CD8-positive, alpha-beta memory T cell (primary cell): ENCODE measurements at regions not wholly inside any gene's neighbourhood (a gene's known extent, or its start where the extent isn't known, plus 50 kb on each side); places are given as distances from the start of the nearest gene placed in this dataset.

Experiments used
- CTCF ChIA-PET: fragments of 350-600 bp; sonication (Branson Sonifier 250); formaldehyde crosslinking; loops from one replicate; lab custom pipeline; 2021; ENCODE audit warnings: antibody characterized with exemption; lab: Charles Lee
- POLR2A ChIA-PET: fragments of 350-600 bp; sonication (Branson Sonifier 250); formaldehyde crosslinking; loops from one replicate; lab custom pipeline; 2021; ENCODE audit warnings: antibody characterized with exemption; lab: Charles Lee
- DNase-seq, 5 donors: peaks; one replicate each; pipeline versions ENCODE4 v3.0.0 to v3.0.0-alpha.2; 2020 to 2022; ENCODE audit warnings: mixed read lengths in 1 of 5
- H3K27ac ChIP-seq: one replicate; pipeline ENCODE4 v1.7.0; 2013; ENCODE audit warnings: low read depth, mild to moderate bottlenecking, low read length, moderate library complexity
- H3K27me3 ChIP-seq: 2 replicates; pipeline ENCODE4 v1.7.0; 2013; ENCODE audit warnings: low read length, mild to moderate bottlenecking; ENCODE audit not compliant: insufficient read depth, poor library complexity, severe bottlenecking
- H3K36me3 ChIP-seq: 2 replicates; pipeline ENCODE4 v1.7.0; 2013; ENCODE audit warnings: mild to moderate bottlenecking, low read length, moderate library complexity; ENCODE audit not compliant: insufficient read depth
- H3K4me1 ChIP-seq: 2 replicates; pipeline ENCODE4 v1.7.0; 2013; ENCODE audit warnings: mild to moderate bottlenecking, low read length, moderate library complexity; ENCODE audit not compliant: insufficient read depth
- H3K4me3 ChIP-seq: 2 replicates; pipeline ENCODE4 v1.7.0; 2013; ENCODE audit warnings: mild to moderate bottlenecking, low read length
- H3K9me3 ChIP-seq: 2 replicates; pipeline ENCODE4 v1.7.0; 2013; ENCODE audit warnings: mild to moderate bottlenecking, low read length
- H3K27ac Mint-ChIP-seq, 8 donors: one replicate each; pipeline ENCODE4 v1.8.0; 2020 to 2021; ENCODE audit warnings: mixed read lengths in 8 of 8, mild to moderate bottlenecking in 6 of 8, inconsistent platforms in 3 of 8, moderate library complexity in 3 of 8
- H3K27me3 Mint-ChIP-seq, 2 donors: one replicate each; pipeline ENCODE4 v1.8.0; 2020 to 2021; ENCODE audit warnings: mixed read lengths in 2 of 2, mild to moderate bottlenecking in 1 of 2, moderate library complexity in 1 of 2
- H3K36me3 Mint-ChIP-seq, 3 donors: one replicate each; pipeline ENCODE4 v1.8.0; 2020 to 2021; ENCODE audit warnings: mixed read lengths in 3 of 3, inconsistent platforms in 1 of 3, mild to moderate bottlenecking in 1 of 3
- H3K4me1 Mint-ChIP-seq, 3 donors: one replicate each; pipeline ENCODE4 v1.8.0; 2020 to 2021; ENCODE audit warnings: mixed read lengths in 3 of 3, inconsistent platforms in 1 of 3, mild to moderate bottlenecking in 1 of 3
- H3K4me3 Mint-ChIP-seq, 7 donors: one replicate each; pipeline ENCODE4 v1.8.0; 2020 to 2021; ENCODE audit warnings: mixed read lengths in 7 of 7, mild to moderate bottlenecking in 6 of 7, moderate library complexity in 4 of 7, inconsistent platforms in 2 of 7
- H3K9me3 Mint-ChIP-seq, 5 donors: one replicate each; pipeline ENCODE4 v1.8.0; 2020 to 2022; ENCODE audit warnings: mixed read lengths in 5 of 5, mild to moderate bottlenecking in 3 of 5, moderate library complexity in 2 of 5, inconsistent platforms in 1 of 5

DNA sequence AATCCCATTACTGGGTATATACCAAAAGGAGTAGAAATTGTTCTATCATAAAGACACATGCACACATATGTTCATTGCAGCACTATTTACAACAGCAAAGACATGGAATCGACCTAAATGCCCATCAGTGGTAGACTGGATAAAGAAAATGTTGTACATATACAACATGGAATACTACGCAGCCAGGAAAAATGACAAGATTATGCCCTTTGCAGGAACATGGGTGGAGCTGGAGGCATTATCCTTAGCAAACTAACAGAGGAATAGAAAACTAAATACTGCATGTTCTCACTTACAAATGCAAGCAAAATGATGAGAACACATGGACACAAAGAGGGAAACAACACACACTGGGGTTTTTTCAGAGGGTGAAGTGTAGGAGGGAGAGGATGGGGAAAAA lies 300.2 kb downstream of the BAMBI start:
- Mint-ChIP-seq H3K4me1 (no peaks in the 10 kb centered on the region), H3K4me3 (no peak overlapping the region), H3K9me3 (peaks cover 0 to 5% (median 2%) of the 10 kb centered on the region in 5 donors), H3K36me3 (no peaks in the 10 kb centered on the region), H3K27ac (no peak overlapping the region), H3K27me3 (no peaks in the 10 kb centered on the region)
- no peak overlapping the region for H3K27ac ChIP-seq
- CTCF ChIA-PET, result no interaction called here
- no peaks in the 10 kb centered on the region for H3K4me1 ChIP-seq
- no peaks in the 10 kb centered on the region for H3K9me3 ChIP-seq
- H3K27me3 ChIP-seq, result no peaks in the 10 kb centered on the region
- DNase-seq, result no peak
- no peak overlapping the region for H3K4me3 ChIP-seq
- no peaks in the 10 kb centered on the region for H3K36me3 ChIP-seq
- POLR2A ChIA-PET, result no interaction called here

DNA sequence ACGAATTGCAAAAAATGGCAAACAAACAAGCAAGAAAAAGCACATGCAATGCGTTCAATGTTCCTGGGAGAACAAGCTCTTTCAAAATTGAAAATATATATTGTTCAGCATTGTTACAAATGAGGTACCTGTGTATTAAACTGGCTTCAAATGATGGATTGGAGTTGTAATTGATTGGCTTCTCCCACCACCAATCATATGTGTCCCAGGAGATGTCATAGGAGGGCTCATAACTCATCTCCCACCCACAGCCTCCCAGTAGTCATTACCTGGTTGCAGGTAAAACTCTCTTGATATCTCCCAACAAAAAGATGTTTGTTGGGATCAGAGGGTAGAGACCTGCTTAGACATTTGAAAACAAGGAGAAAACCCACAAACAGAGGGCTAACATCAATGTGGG lies 302.9 kb downstream of the BAMBI start:
- peaks cover 0 to 4% (median 0%) of the 10 kb centered on the region in 3 donors for H3K4me1 Mint-ChIP-seq
- H3K36me3 Mint-ChIP-seq, result no peaks in the 10 kb centered on the region

DNA sequence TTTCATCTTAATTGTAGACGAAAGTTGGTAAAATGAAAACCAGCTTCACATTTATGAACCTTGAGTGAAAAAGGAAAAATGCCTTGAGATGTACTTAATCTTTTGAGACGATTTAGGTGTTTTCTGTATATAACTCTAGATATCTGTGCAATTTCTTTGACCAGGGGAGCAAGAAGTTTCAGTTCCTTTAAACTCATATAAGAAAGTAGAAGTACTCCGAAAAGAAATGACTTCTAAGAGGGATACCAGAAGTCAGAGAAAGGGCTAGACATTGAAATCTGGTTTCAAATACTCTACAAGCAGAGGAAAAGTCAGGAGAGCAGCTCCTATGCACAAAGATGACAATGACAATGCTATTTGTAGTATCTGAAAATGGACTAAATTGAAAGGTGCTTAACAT lies 303.7 kb downstream of the BAMBI start:
- no peak overlapping the region for H3K27ac Mint-ChIP-seq
- Histone ChIP-seq H3K27me3 (no peaks in the 10 kb centered on the region), H3K27ac (no peak overlapping the region), H3K9me3 (no peaks in the 10 kb centered on the region), H3K4me1 (no peaks in the 10 kb centered on the region), H3K36me3 (no peaks in the 10 kb centered on the region), H3K4me3 (no peak overlapping the region)
- CTCF ChIA-PET, result no interaction called here
- no peak for DNase-seq
- POLR2A ChIA-PET, result no interaction called here
- H3K4me1 Mint-ChIP-seq, result peaks cover 0 to 4% (median 0%) of the 10 kb centered on the region in 3 donors
- peaks cover 0 to 2% of the 10 kb centered on the region in 2 donors for H3K27me3 Mint-ChIP-seq
- no peaks in the 10 kb centered on the region for H3K36me3 Mint-ChIP-seq
- peaks cover 0 to 6% (median 0%) of the 10 kb centered on the region in 5 donors for H3K9me3 Mint-ChIP-seq
- H3K4me3 Mint-ChIP-seq, result no peak overlapping the region

More for the DNA sequence above, 302.9 kb downstream of the BAMBI start:
- peaks cover 0 to 2% of the 10 kb centered on the region in 2 donors for H3K27me3 Mint-ChIP-seq
- Histone ChIP-seq H3K27me3 (no peaks in the 10 kb centered on the region), H3K4me1 (no peaks in the 10 kb centered on the region), H3K4me3 (no peak overlapping the region), H3K27ac (no peak overlapping the region), H3K36me3 (no peaks in the 10 kb centered on the region), H3K9me3 (no peaks in the 10 kb centered on the region)
- DNase-seq, result no peak
- POLR2A ChIA-PET, result no interaction called here
- no peak overlapping the region for H3K4me3 Mint-ChIP-seq
- CTCF ChIA-PET, result no interaction called here
- H3K27ac Mint-ChIP-seq, result no peak overlapping the region
- H3K9me3 Mint-ChIP-seq, result peaks cover 0 to 6% (median 0%) of the 10 kb centered on the region in 5 donors

DNA sequence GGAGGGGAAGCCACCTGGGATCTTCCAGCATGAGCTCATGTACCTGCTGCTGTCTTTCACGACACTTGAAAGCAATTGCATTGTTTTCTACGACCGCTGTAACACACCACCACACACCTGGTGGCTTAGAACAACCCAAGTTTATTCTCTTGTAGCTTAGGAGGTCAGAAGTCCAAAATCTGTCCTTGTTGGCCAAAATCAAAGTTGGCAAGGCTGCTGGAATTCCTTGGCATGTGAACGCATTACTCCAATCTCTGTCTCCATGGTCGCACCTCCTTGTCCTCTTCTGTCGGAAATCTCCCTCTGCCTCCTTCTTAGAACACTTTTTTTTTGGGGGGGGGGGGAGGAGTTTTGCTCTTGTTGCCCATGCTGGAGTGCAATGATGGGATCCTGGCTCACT lies 305.7 kb downstream of the BAMBI start:
- H3K9me3 Mint-ChIP-seq, result peaks cover 0 to 3% (median 0%) of the 10 kb centered on the region in 5 donors
- CTCF ChIA-PET, result no interaction called here
- no peak overlapping the region for H3K27ac Mint-ChIP-seq
- H3K27ac ChIP-seq, result no peak overlapping the region
- POLR2A ChIA-PET, result no interaction called here
- H3K4me3 Mint-ChIP-seq, result no peak overlapping the region
- H3K4me1 ChIP-seq, result no peaks in the 10 kb centered on the region
- H3K9me3 ChIP-seq, result no peaks in the 10 kb centered on the region
- no peak for DNase-seq
- H3K27me3 Mint-ChIP-seq, result peaks cover 0 to 7% of the 10 kb centered on the region in 2 donors
- no peak overlapping the region for H3K4me3 ChIP-seq
- H3K36me3 Mint-ChIP-seq, result no peaks in the 10 kb centered on the region
- H3K27me3 ChIP-seq, result no peaks in the 10 kb centered on the region
- no peaks in the 10 kb centered on the region for H3K36me3 ChIP-seq
- peaks cover 0 to 4% (median 0%) of the 10 kb centered on the region in 3 donors for H3K4me1 Mint-ChIP-seq

DNA sequence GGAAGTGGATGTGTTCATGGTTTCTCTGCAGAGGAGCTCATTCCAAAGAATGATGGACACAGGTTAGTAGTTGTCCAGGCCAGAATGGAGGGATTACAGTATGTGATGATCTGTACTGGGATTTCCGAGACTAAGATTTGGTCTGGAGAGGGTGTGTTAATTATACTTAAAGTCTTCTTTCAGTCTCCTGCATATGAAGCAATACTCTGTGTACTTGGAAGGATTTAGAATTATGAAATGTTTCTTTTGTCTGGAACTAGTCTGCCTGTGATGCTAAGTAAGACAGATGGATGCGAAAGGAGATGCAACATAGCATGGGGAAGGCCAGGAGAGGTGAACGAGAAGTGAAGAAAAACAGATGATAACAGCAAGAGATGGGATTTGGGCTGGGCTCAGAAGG lies 305.1 kb upstream of the LYZL1 start:
- H3K36me3 Mint-ChIP-seq, result no peaks in the 10 kb centered on the region
- peaks cover 0 to 4% (median 0%) of the 10 kb centered on the region in 3 donors for H3K4me1 Mint-ChIP-seq
- CTCF ChIA-PET, result no interaction called here
- no peak overlapping the region for H3K4me3 ChIP-seq
- no peak for DNase-seq
- POLR2A ChIA-PET, result no interaction called here
- no peak overlapping the region for H3K4me3 Mint-ChIP-seq
- H3K36me3 ChIP-seq, result no peaks in the 10 kb centered on the region
- peaks cover 0 to 4% (median 0%) of the 10 kb centered on the region in 5 donors for H3K9me3 Mint-ChIP-seq
- no peak overlapping the region for H3K27ac ChIP-seq
- no peaks in the 10 kb centered on the region for H3K9me3 ChIP-seq
- H3K27ac Mint-ChIP-seq, result no peak overlapping the region
- H3K4me1 ChIP-seq, result no peaks in the 10 kb centered on the region
- no peaks in the 10 kb centered on the region for H3K27me3 ChIP-seq
- H3K27me3 Mint-ChIP-seq, result peaks cover 0 to 7% of the 10 kb centered on the region in 2 donors

DNA sequence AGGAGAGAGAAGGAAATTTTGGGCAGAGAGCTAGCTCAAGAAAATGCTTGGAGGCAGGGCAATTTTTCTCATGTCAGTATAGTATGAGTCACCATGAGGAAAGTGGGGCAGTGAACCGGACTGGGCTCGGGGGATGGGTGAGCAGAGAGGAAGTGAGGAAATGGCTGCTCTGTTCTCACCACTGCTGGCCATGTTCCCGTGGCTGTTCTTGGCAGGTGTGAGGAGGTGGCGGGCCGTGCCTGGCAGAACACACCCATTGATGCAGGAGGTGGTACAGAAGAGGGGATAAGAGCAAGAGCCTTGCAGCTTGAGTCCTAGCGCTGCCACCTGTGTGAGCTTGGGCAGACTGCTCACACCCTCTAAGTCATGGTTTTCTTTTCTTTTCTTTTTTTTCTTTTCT lies 304.4 kb upstream of the LYZL1 start:
- Mint-ChIP-seq H3K36me3 (no peaks in the 10 kb centered on the region), H3K4me3 (no peak overlapping the region), H3K9me3 (peaks cover 0 to 4% (median 0%) of the 10 kb centered on the region in 5 donors), H3K27ac (no peak overlapping the region), H3K27me3 (peaks cover 6 to 8% of the 10 kb centered on the region in 2 donors), H3K4me1 (peaks cover 0 to 4% (median 0%) of the 10 kb centered on the region in 3 donors)
- no peak for DNase-seq
- CTCF ChIA-PET, result no interaction called here
- no peak overlapping the region for H3K27ac ChIP-seq
- H3K9me3 ChIP-seq, result no peaks in the 10 kb centered on the region
- no peaks in the 10 kb centered on the region for H3K4me1 ChIP-seq
- no peaks in the 10 kb centered on the region for H3K27me3 ChIP-seq
- no peaks in the 10 kb centered on the region for H3K36me3 ChIP-seq
- H3K4me3 ChIP-seq, result no peak overlapping the region
- POLR2A ChIA-PET, result no interaction called here

DNA sequence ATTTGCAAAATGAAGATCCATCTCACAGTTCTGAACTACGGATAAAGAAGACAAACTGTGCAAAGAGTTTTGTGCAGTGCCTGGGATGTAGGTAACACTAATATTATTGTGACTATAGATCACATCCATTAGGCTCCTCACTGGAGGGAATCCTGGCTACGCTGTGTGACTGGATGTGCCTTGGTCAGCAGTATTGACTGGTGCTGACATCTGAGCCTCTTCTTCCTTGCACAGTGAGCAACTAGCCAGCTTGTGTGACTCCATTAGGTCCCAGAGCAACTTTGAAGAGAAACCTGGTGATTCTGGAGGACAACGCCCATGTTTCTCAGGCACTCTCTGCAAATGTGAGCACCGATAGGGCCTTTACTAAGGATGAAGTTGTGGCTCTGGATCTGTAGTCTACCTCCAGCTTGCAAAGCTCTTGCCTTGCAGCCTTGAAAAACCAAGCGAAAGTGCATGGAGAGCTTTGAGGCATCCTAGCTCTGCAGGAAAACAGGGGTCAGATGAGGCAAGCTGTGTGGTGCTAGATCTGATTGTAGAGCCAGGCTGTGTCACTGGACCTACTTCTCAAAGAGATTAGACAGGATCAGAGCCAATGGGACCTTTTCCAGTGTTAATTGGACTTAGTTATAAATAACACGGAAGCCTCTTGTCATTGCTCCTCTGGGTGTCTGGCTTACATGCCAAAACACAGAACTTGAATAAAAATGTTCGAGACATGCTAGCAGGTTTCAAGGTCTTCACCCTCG lies 303.6 kb upstream of the LYZL1 start:
- no peak for DNase-seq
- Mint-ChIP-seq H3K36me3 (no peaks in the 10 kb centered on the region), H3K27ac (peak overlapping the region in 1 of 8 donors; percentile 42), H3K4me1 (peaks cover 0 to 4% (median 0%) of the 10 kb centered on the region in 3 donors), H3K9me3 (peaks cover 0 to 4% (median 0%) of the 10 kb centered on the region in 5 donors), H3K4me3 (no peak overlapping the region), H3K27me3 (peaks cover 6 to 8% of the 10 kb centered on the region in 2 donors)
- POLR2A ChIA-PET, result no interaction called here
- no peaks in the 10 kb centered on the region for H3K36me3 ChIP-seq
- no peaks in the 10 kb centered on the region for H3K9me3 ChIP-seq
- no peaks in the 10 kb centered on the region for H3K27me3 ChIP-seq
- no peak overlapping the region for H3K27ac ChIP-seq
- CTCF ChIA-PET, result no interaction called here
- no peaks in the 10 kb centered on the region for H3K4me1 ChIP-seq
- no peak overlapping the region for H3K4me3 ChIP-seq

DNA sequence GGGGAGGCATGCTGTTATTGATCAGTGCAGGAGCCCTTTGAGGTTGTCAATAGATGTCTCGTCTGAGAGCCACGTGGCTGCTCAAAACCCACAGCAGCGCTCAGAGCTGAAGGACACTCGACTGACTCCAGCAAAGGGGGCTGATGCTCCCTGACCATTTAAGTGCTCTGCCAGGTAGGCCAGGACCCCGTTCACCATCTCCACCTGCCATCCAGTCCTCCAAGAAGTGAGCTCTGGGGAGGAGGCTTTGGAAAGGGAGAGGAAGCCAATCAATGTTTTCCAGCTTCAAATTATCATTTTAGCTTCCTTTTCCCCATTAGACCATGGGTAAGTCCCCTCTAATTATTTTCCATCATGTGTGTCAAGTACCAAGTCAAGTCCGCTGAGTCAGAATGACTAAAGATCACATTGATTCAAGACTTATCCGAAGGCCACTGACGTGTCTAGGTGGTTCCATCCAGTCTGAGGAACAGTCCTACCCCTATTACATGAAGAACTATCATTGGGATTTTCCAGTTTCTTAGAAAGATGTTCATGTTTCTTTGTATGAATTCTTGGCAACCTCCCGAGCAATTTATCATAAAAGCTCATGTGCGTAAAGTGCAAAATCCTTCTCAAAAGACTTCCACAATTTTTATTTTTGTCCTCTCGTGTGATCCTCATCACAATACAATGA lies 302.6 kb upstream of the LYZL1 start:
- Mint-ChIP-seq H3K36me3 (no peaks in the 10 kb centered on the region), H3K4me3 (no peak overlapping the region), H3K9me3 (peaks cover 0 to 4% (median 0%) of the 10 kb centered on the region in 5 donors), H3K27me3 (peaks cover 6 to 8% of the 10 kb centered on the region in 2 donors), H3K27ac (no peak overlapping the region), H3K4me1 (peaks cover 0 to 4% (median 0%) of the 10 kb centered on the region in 3 donors)
- Histone ChIP-seq H3K9me3 (no peaks in the 10 kb centered on the region), H3K4me3 (no peak overlapping the region), H3K36me3 (no peaks in the 10 kb centered on the region), H3K27me3 (no peaks in the 10 kb centered on the region), H3K27ac (peak overlapping the region; percentile 24), H3K4me1 (no peaks in the 10 kb centered on the region)
- ChIA-PET CTCF (no interaction called here), POLR2A (no interaction called here)
- DNase-seq, result no peak
